HG03135 (cell line): ENCODE measurements at regions not wholly inside any gene's neighbourhood (a gene's known extent, or its start where the extent isn't known, plus 50 kb on each side); places are given as distances from the start of the nearest gene placed in this dataset.
"Not testable (repeated sequence)": the region's sequence is repeated elsewhere in the genome, so short reads cannot be mapped to it uniquely, and the experiment has no call there.

ENCODE experiments used
- ATAC-seq: cut with Tn5 transposase; IDR thresholded peaks from one replicate; pipeline ENCODE4 v1.9.1; 2021; ENCODE audit warnings: mild to moderate bottlenecking, moderate library complexity; ENCODE audit not compliant: unreplicated experiment

- no peak for ATAC-seq
Observed at GRCh38 chr14:83253870-83254269, 1720.2 kb upstream of the SEL1L start.

- ATAC-seq = peak; percentile 85
Observed at GRCh38 chr14:83255015-83255726, 1721.5 kb upstream of the SEL1L start.

- ATAC-seq = no peak
Observed at GRCh38 chr14:83255727-83256090, 1722.1 kb upstream of the SEL1L start.

- no peak for ATAC-seq
Observed at GRCh38 chr14:83257466-83258439, 1724.1 kb upstream of the SEL1L start.

GRCh38 chr14:83260751-83261150, 1727.1 kb upstream of the SEL1L start:
- no peak for ATAC-seq

GRCh38 chr14:83269583-83269982, 1735.9 kb upstream of the SEL1L start:
- no peak for ATAC-seq

GRCh38 chr14:83271663-83272062, 1738.0 kb upstream of the SEL1L start:
- ATAC-seq = no peak

- no peak for ATAC-seq
Observed at GRCh38 chr14:83280719-83281118, 1747.1 kb upstream of the SEL1L start.

GRCh38 chr14:83282706-83283105, 1749.1 kb upstream of the SEL1L start:
- no peak for ATAC-seq

- ATAC-seq = no peak
Observed at GRCh38 chr14:83287300-83287699, 1753.6 kb upstream of the SEL1L start.

- ATAC-seq = no peak
Observed at GRCh38 chr14:83289390-83289789, 1755.7 kb upstream of the SEL1L start.

- no peak for ATAC-seq
Observed at GRCh38 chr14:83289896-83290295, 1756.2 kb upstream of the SEL1L start.

- no peak for ATAC-seq
Observed at GRCh38 chr14:83290447-83290846, 1756.8 kb upstream of the SEL1L start.

- ATAC-seq = no peak
Observed at GRCh38 chr14:83291714-83292113, 1758.1 kb upstream of the SEL1L start.

- no peak for ATAC-seq
Observed at GRCh38 chr14:83294941-83295340, 1761.3 kb upstream of the SEL1L start.

- no peak for ATAC-seq
Observed at GRCh38 chr14:83297361-83297760, 1763.7 kb upstream of the SEL1L start.

GRCh38 chr14:83298016-83298415, 1764.4 kb upstream of the SEL1L start:
- not testable (repeated sequence) for ATAC-seq

GRCh38 chr14:83300476-83301064, 1766.9 kb upstream of the SEL1L start:
- ATAC-seq = no peak

GRCh38 chr14:83301791-83302190, 1768.1 kb upstream of the SEL1L start:
- no peak for ATAC-seq

- no peak for ATAC-seq
Observed at GRCh38 chr14:83309211-83309610, 1775.6 kb upstream of the SEL1L start.

GRCh38 chr14:83309833-83310232, 1776.2 kb upstream of the SEL1L start:
- ATAC-seq = no peak

- ATAC-seq = no peak
Observed at GRCh38 chr14:83312511-83312910, 1778.9 kb upstream of the SEL1L start.
